Stimulated activated CD4-positive, alpha-beta T cell treated with anti-CD3 and anti-CD28 coated beads, Interleukin-2, amount 100 ng/mL, for 24 hours (primary cell): ENCODE measurements at regions not wholly inside any gene's neighbourhood (a gene's known extent, or its start where the extent isn't known, plus 50 kb on each side); places are given as distances from the start of the nearest gene placed in this dataset.

Experiments used
- DNase-seq, 2 donors: peaks; one replicate each; pipeline ENCODE4 v3.0.0-alpha.2; 2020

- no peak for DNase-seq
These were observed 83.6 kb upstream of the STX18 start for GRCh38 chr4:4625488-4625887.

DNA sequence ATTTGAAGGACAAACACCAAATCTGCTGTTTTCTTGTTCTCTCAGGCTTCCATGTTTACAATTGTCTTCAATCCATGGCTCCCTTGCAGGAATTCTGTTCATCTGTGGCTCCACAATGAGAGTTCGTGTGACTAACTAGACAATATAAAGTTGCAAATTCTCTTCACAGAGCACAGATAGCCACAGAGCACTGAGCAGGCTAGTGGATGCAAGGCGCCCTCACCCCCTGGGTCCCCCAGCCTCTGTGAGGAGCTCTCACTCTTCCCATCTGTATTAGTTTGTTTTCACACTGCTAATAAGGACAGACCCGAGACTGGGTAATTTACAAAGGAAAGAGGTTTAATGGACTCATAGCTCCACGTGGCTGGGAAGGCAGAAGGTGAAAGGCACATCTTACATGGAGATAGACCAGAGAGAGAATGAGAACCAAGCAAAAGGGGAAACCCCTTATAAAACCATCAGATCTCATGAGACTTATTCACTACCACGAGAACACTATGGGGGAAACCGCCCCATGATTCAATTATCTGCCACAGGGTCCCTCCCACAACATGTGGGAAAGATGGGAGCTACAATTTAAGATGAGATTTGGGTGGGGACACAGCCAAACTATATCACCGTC is 82.5 kb upstream of the STX18 start:
- DNase-seq = no peak

- DNase-seq = no peak
These were observed 78.0 kb upstream of the STX18 start for GRCh38 chr4:4619821-4620220.

DNA sequence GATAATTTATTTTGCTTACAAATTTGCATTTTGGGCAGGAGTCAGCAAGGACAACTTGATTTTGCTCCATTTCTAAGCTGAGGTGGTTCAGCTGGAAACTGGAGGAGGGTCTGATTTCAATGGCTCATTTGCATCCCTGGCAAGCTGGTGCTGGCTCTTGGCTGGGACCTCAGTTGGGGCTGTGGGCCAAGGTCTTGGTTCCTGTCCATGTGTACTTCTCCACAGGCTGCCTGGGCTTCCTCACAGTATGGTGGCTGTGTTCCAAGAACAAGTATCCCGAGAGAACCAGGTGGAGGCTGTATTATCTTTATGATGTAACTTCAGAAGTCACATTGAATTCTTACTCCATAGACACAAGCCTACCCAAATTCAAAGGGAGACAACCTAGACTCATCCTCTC is 77.0 kb upstream of the STX18 start:
- DNase-seq = no peak

- DNase-seq = no peak
These were observed 73.3 kb upstream of the STX18 start for GRCh38 chr4:4614925-4615678.

DNA sequence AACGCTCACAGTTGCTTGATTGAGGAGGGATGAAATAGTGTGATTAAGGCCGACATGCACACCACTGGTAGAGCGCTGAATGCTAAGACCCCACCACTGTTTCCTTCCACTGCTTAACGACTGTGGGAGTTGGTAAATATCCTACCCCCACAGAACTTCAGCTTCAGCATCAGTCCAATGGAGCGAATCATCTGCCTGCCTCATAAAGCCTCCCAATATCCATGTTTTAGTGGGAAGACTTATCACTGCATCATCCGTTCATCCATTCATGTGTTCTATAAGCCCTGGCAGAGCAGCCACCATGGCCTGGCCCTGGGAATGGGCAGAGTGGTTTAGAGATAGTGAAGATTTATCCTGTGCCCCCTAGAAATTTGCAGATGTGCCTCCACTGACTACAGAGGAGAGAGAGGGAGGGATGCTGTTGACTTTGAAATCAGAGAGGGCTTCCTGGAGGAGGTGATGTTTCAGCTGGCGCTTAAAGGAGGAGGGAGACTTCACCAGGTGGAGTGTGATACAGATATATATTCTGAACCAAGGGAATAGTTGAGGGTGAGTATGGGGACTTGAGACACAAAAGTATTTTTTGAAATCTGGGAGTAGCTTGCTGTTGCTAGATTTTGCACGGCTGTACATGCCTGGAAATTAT is 71.9 kb upstream of the STX18 start:
- no peak for DNase-seq

DNA sequence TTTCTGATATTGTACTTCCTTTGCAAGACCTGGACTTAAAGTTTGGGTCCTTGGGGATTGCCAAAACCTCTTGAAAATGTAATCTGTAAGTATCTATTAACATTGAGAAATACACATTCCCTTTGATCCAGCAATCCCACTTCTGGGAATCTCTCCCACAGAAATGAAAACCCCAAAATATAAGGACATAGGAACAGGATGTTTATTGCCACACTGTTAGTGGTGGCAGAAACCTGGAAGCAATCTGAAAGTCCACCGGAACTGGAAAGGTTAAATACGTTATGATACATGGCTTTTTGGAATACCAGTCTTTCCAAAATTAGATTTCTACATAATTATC is 71.2 kb upstream of the STX18 start:
- DNase-seq = no peak

- DNase-seq = no peak
These were observed 68.8 kb upstream of the STX18 start for GRCh38 chr4:4610672-4611071.

- DNase-seq = no peak
These were observed 67.9 kb upstream of the STX18 start for GRCh38 chr4:4609622-4610334.

GRCh38 chr4:4608214-4608537 is 66.3 kb upstream of the STX18 start:
- DNase-seq = no peak

- no peak for DNase-seq
These were observed 65.7 kb upstream of the STX18 start for GRCh38 chr4:4607336-4608213.

GRCh38 chr4:4606321-4606720 is 64.5 kb upstream of the STX18 start:
- no peak for DNase-seq

GRCh38 chr4:4605849-4606248 is 64.0 kb upstream of the STX18 start:
- no peak for DNase-seq

GRCh38 chr4:4603592-4603991 is 61.7 kb upstream of the STX18 start:
- DNase-seq = no peak

- DNase-seq = no peak
These were observed 61.2 kb upstream of the STX18 start for GRCh38 chr4:4603067-4603466.

GRCh38 chr4:4602468-4602867 is 60.6 kb upstream of the STX18 start:
- DNase-seq = no peak

DNA sequence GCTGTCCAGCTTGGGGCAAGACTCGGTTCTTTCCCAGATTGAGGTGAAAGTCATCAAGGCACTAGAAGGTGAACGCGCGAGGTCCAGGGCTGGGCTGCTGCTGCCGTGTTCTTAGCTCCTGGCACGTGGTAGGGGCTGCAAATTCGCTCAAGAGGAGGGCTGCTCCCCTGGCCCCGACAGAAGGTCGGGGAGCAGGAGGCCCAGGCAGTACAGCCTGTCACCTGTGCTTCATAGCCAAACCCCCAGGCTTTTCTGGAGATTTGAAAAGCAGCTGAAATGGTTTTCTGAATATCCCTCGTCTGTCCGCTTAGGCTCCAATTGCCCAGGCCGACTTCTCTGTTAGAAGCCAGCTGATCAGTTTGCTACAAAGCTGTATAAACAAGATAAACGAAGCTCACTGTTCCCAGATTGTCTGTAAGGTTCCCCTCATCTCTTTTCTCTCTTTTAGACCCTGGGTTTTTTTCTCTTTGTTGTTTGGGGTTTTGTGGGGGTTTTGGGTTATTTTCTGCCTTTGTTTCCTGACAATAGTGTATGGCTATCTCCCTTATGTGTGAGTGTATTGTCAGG is 60.0 kb upstream of the STX18 start:
- no peak for DNase-seq

- DNase-seq = no peak
These were observed 57.8 kb upstream of the STX18 start for GRCh38 chr4:4599481-4600275.

- no peak for DNase-seq
These were observed 57.1 kb upstream of the STX18 start for GRCh38 chr4:4598851-4599411.

DNA sequence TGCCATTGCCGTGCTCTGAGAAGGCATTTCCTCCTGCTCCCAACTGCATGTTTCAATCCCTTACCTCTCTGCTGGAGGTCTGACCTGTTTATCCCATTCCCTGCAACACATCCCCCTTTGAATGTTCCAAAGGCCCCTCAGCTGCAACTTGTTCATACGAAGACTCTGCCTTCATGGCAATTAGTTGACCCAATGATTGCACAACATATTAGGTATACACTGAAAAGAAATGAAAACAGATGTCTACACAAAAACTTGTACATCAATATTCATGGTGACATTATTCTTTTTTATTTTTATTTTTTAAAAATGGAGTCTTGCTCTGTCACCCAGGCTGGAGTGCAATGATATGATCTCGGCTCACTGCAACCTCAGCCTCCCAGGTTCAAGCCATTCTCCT is 54.9 kb upstream of the STX18 start:
- no peak for DNase-seq

DNA sequence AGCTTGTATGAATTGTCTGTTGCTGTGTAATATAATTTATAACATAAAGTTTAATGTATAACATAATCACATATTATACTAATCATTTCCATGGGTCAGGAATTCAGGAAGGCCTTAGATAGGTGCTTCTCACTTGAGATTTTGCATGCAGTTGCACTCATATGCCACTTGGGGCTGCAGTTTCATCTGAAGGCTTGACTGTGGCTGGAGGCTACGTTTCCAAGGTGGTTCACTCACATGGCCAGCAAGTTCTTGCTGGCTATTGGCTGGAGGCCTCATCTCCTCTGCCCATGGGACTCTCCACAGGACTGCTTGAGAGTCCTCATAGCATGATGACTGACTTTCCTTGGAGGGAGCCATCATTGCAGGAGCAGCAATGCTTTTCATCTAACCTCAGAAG is 53.4 kb upstream of the STX18 start:
- no peak for DNase-seq
